HepG2 (cell line): ENCODE measurements at regions not wholly inside any gene's neighbourhood (a gene's known extent, or its start where the extent isn't known, plus 50 kb on each side); places are given as distances from the start of the nearest gene placed in this dataset.

ENCODE experiments used
- ATAC-seq: fragments of 200-7000 bp; cut with Tn5 transposase; 3 replicates; pipeline ENCODE4 v1.9.1; 2020; ENCODE audit warnings: mild to moderate bottlenecking, moderate library complexity
- BruUV-seq: library from RNA; stranded (reverse); fragments of 400-500 nt; replicated peaks from 2 replicates; lab custom pipeline; 2021; lab: Mats Ljungman, UMichigan
- CTCF ChIA-PET: fragments of 300-600 bp; formaldehyde crosslinking; extraction: SDS; loops from one replicate; lab custom pipeline; 2021; ENCODE audit warnings: low total read pairs, inconsistent platforms, low intra/inter-chr PET ratio; lab: Yijun Ruan, JAX
- POLR2A ChIA-PET: fragments of 350-600 bp; sonication (Branson Sonifier 250); formaldehyde crosslinking; loops from one replicate; lab custom pipeline; 2020; ENCODE audit warnings: antibody characterized with exemption, inconsistent platforms; lab: Yijun Ruan, JAX
- DNase-seq: peaks from one replicate; pipeline ENCODE4 v3.0.0-alpha.2; 2015; ENCODE audit warnings: low spot score
- FAIRE-seq: peaks from 3 replicates; lab custom pipeline; 2011; peaks lifted over from hg19 to GRCh38; lab: Jason Lieb, UNC
- H2AFZ ChIP-seq: one replicate; pipeline ENCODE4 v1.6.1; 2011; ENCODE audit warnings: low read length, inconsistent platforms
- H3K27ac ChIP-seq: fragments of 300-600 bp; 3 replicates; pipeline ENCODE4 v1.8.0; 2011; ENCODE audit warnings: mixed run types, mild to moderate bottlenecking, mixed read lengths, low read length, inconsistent platforms; ENCODE audit not compliant: insufficient read depth; ENCODE audit errors: extremely low read length
- H3K27me3 ChIP-seq, 2 experiments: fragments of 200-600 bp in 1 of 2; 2 replicates in 1 of 2; 3 replicates in 1 of 2; pipeline versions ENCODE4 v1.6.0 to v1.8.0; 2011; ENCODE audit warnings: low read length in 2 of 2, mild to moderate bottlenecking in 2 of 2, moderate library complexity in 2 of 2, inconsistent platforms in 1 of 2; ENCODE audit not compliant: insufficient read depth in 2 of 2, control insufficient read depth in 1 of 2
- H3K36me3 ChIP-seq, 2 experiments: fragments of 200-600 bp in 1 of 2; replicated peaks in 1 of 2; 2 replicates in 1 of 2; 3 replicates in 1 of 2; pipeline versions ENCODE4 v1.5.1 to v1.8.0; 2011; ENCODE audit warnings: low read length in 2 of 2, inconsistent platforms in 1 of 2; ENCODE audit not compliant: insufficient read depth in 2 of 2, control insufficient read depth in 1 of 2
- H3K4me1 ChIP-seq: 2 replicates; pipeline ENCODE4 v1.5.1; 2012; ENCODE audit warnings: low read length, inconsistent platforms; ENCODE audit not compliant: insufficient read depth
- H3K4me2 ChIP-seq: 2 replicates; pipeline ENCODE4 v1.6.0; 2011; ENCODE audit warnings: low read depth, low read length, inconsistent platforms
- H3K4me3 ChIP-seq, 3 experiments: fragments of 200-600 bp in 1 of 3; sonication (generic), shearing (Covaris generic) in 1 of 3; replicated peaks in 1 of 3; 2 replicates each; pipeline ENCODE4 v1.5.1; 2011 to 2016; ENCODE audit warnings: low read length in 3 of 3, inconsistent platforms in 2 of 3, low read depth in 2 of 3, mild to moderate bottlenecking in 2 of 3, control low read depth in 1 of 3, mixed read lengths in 1 of 3; ENCODE audit not compliant: insufficient read depth in 1 of 3
- H3K79me2 ChIP-seq: one replicate; pipeline ENCODE4 v1.6.1; 2011; ENCODE audit warnings: low read length, inconsistent platforms; ENCODE audit not compliant: insufficient read depth
- H3K9ac ChIP-seq: 2 replicates; pipeline ENCODE4 v1.6.0; 2011; ENCODE audit warnings: mild to moderate bottlenecking, low read depth, low read length, inconsistent platforms; ENCODE audit not compliant: insufficient read depth
- H3K9me3 ChIP-seq: 2 replicates; pipeline ENCODE4 v1.5.1; 2012; ENCODE audit warnings: mild to moderate bottlenecking, low read length
- H4K20me1 ChIP-seq: 2 replicates; pipeline ENCODE4 v1.6.0; 2011; ENCODE audit warnings: inconsistent platforms, mild to moderate bottlenecking, low read length, moderate library complexity; ENCODE audit not compliant: insufficient read depth
- DR1 ChIP-seq: sonication (generic); formaldehyde crosslinking; IDR thresholded peaks from 2 replicates; pipeline ENCODE4 v1.8.0; 2021; ENCODE audit warnings: mild to moderate bottlenecking, missing genetic modification reagents, inconsistent platforms
- FOSL2 ChIP-seq: sonication (generic); formaldehyde crosslinking; IDR thresholded peaks from 2 replicates; pipeline ENCODE4 v1.4.0; 2020; ENCODE audit warnings: missing genetic modification reagents
- FOXO1 ChIP-seq: sonication (generic); formaldehyde crosslinking; IDR thresholded peaks from 2 replicates; pipeline ENCODE4 v1.4.0; 2020; ENCODE audit warnings: missing genetic modification reagents
- PAWR ChIP-seq: sonication (generic); formaldehyde crosslinking; IDR thresholded peaks from 2 replicates; pipeline ENCODE4 v1.4.0; 2020; ENCODE audit warnings: missing genetic modification reagents, mild to moderate bottlenecking, borderline replicate concordance
- TBX3 ChIP-seq: fragments of 450-650 bp; IDR thresholded peaks from 2 replicates; pipeline ENCODE4 v1.6.1; 2017; ENCODE audit warnings: antibody characterized with exemption, mild to moderate bottlenecking, inconsistent platforms, borderline replicate concordance
- ZBED4 ChIP-seq: sonication (generic); formaldehyde crosslinking; IDR thresholded peaks from 2 replicates; pipeline ENCODE4 v1.4.0; 2020; ENCODE audit warnings: missing genetic modification reagents, borderline replicate concordance
- ZMAT3 ChIP-seq: sonication (generic); formaldehyde crosslinking; conservative IDR thresholded peaks from 2 replicates; pipeline ENCODE4 v1.7.0; 2021; ENCODE audit warnings: missing genetic modification reagents
- ZNF253 ChIP-seq: sonication (generic); formaldehyde crosslinking; IDR thresholded peaks from 2 replicates; pipeline ENCODE4 v1.8.0; 2022; ENCODE audit warnings: mild to moderate bottlenecking, missing genetic modification reagents, borderline replicate concordance
- WGBS: methylation state at CpG from one replicate; pipeline ENCODE4 v1.1.6; 2017; ENCODE audit warnings: low lambda C conversion rate; 5-methylcytosine and 5-hydroxymethylcytosine counted together
- in situ Hi-C: cut with HindIII; loops from 2 replicates; pipeline ENCODE4 v1.10.0; 2017; ENCODE audit warnings: low pct_unique_long_range_greater_than_20kb; ENCODE audit not compliant: extremely low pct_ligation_motif_present
- intact Hi-C: fragments of 100-400 bp; cut with micrococcal nuclease; formaldehyde crosslinking; loops from one replicate; pipeline ENCODE4 v1.10.0; 2022; ENCODE audit not compliant: unreplicated experiment
- TF ChIP-seq, protein P1 (sequence below): sonication (generic); formaldehyde crosslinking; IDR thresholded peaks from 2 replicates; pipeline ENCODE4 v1.8.1; 2022; ENCODE audit warnings: mild to moderate bottlenecking, missing genetic modification reagents
- TF ChIP-seq, protein P2 (sequence below): sonication (generic); formaldehyde crosslinking; IDR thresholded peaks from 2 replicates; pipeline ENCODE4 v1.4.0; 2020; ENCODE audit warnings: missing genetic modification reagents
- TF ChIP-seq, protein P3 (sequence below), 2 experiments: sonication (generic) in 1 of 2; formaldehyde crosslinking in 1 of 2; IDR thresholded peaks; 2 replicates each; pipeline versions ENCODE4 v1.4.0 to v1.6.1; 2018 to 2020; ENCODE audit warnings: missing genetic modification reagents in 2 of 2, borderline replicate concordance in 1 of 2, low read depth in 1 of 2, mild to moderate bottlenecking in 1 of 2, missing biosample characterization in 1 of 2

DNA sequence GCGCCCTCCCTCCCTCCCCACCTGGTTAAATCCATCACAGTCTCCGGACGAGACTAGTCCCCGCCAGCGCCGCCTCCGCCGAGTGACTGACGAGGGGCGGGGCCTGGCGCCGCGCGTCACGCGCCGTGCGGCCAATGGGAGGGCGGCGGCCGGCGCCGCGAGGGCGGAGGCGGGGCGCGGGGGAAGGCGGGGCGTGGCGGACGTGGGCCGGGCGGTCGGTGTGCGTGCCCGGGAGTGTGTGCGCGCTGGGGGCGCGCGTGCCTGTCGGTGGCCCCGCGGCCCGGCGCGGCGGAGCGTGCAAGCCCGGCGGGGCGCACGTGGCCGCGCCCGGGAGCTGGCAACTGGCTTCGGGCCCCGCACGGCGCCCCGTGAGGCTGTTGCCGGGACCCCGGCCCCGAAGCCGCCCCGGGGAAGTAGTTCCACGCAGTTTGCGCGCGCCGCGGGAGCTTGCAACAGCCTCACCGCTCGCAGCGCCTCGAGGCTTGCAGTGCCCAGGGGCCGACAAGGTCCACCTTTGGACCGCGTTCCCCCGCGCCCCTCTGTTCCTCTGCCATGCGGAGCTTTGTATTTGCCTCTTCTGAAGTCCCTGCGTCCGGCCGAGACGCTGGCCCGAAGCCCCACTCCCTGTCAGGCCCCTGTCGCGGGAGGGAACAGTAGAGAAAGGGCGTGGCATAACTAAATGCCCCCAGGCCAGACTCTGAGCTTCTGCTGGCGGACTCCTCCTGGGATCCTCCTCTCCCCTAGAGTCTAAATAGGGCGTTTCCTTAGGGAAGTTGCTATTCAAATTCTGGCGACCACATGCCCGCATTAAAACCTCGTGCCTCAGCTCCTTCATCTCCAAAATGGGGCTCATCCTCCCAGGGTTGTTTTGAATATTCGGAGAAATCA lies 400.9 kb downstream of the SHQ1 start:
- FAIRE-seq = no peak
- Histone ChIP-seq H3K4me3 (peak overlapping the region; percentile 92 to 94 (median 93); a peak in 4 of 6 replicates), H3K36me3 (no peaks in the 10 kb centered on the region), H2AFZ (no peak overlapping the region), H3K27me3 (peaks cover 0 to 2% of the 10 kb centered on the region in 2 experiments; a peak in 1 of 5 replicates), H3K9ac (peak overlapping the region; percentile 91; the same call in 1 of the 2 replicates), H3K4me1 (peaks cover 64% of the 10 kb centered on the region), H3K4me2 (peak overlapping the region; percentile 98; the same call in 1 of the 2 replicates), H3K9me3 (no peaks in the 10 kb centered on the region), H3K79me2 (peaks cover 44% of the 10 kb centered on the region), H4K20me1 (peaks cover 44% of the 10 kb centered on the region), H3K27ac (peak overlapping the region; percentile 84)
- ChIA-PET POLR2A (interaction anchor here (0.6 to 1.4 kb wide), 5 partner anchors 9 to 236 kb away, joined by 3 to 6 read pairs (median 3); no protein-coding TSS in a partner anchor), CTCF (no interaction called here)
- peak; percentile 71 for ATAC-seq
- 89% methylated on average over 20 of the region's 97 CpGs for WGBS
- intact Hi-C loops (loop anchor here (5.0 kb wide), 2 partner anchors 120 to 145 kb away; no protein-coding TSS in a partner anchor), in situ Hi-C loops (no loop called here)
- peak; percentile 66 for DNase-seq
- no TSS peak for BruUV-seq
- TF ChIP-seq ZNF253 (CRISPR knock-in tag) = no peak
- TF ChIP-seq PAWR = no peak
- TF ChIP-seq, protein P1, sequence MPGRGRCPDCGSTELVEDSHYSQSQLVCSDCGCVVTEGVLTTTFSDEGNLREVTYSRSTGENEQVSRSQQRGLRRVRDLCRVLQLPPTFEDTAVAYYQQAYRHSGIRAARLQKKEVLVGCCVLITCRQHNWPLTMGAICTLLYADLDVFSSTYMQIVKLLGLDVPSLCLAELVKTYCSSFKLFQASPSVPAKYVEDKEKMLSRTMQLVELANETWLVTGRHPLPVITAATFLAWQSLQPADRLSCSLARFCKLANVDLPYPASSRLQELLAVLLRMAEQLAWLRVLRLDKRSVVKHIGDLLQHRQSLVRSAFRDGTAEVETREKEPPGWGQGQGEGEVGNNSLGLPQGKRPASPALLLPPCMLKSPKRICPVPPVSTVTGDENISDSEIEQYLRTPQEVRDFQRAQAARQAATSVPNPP (CRISPR knock-in tag) = peak; percentile 48; the same call in 1 of the 2 replicates
- TF ChIP-seq, protein P2, sequence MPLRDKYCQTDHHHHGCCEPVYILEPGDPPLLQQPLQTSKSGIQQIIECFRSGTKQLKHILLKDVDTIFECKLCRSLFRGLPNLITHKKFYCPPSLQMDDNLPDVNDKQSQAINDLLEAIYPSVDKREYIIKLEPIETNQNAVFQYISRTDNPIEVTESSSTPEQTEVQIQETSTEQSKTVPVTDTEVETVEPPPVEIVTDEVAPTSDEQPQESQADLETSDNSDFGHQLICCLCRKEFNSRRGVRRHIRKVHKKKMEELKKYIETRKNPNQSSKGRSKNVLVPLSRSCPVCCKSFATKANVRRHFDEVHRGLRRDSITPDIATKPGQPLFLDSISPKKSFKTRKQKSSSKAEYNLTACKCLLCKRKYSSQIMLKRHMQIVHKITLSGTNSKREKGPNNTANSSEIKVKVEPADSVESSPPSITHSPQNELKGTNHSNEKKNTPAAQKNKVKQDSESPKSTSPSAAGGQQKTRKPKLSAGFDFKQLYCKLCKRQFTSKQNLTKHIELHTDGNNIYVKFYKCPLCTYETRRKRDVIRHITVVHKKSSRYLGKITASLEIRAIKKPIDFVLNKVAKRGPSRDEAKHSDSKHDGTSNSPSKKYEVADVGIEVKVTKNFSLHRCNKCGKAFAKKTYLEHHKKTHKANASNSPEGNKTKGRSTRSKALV = no peak
- TF ChIP-seq ZMAT3 (CRISPR knock-in tag) = peak; percentile 65; the same call in 1 of the 2 replicates
- no peak for TF ChIP-seq FOSL2 (CRISPR knock-in tag)
- no peak for TF ChIP-seq TBX3
- no peak for TF ChIP-seq DR1 (CRISPR knock-in tag)
- TF ChIP-seq ZBED4 (CRISPR knock-in tag) = no peak
- TF ChIP-seq, protein P3, sequence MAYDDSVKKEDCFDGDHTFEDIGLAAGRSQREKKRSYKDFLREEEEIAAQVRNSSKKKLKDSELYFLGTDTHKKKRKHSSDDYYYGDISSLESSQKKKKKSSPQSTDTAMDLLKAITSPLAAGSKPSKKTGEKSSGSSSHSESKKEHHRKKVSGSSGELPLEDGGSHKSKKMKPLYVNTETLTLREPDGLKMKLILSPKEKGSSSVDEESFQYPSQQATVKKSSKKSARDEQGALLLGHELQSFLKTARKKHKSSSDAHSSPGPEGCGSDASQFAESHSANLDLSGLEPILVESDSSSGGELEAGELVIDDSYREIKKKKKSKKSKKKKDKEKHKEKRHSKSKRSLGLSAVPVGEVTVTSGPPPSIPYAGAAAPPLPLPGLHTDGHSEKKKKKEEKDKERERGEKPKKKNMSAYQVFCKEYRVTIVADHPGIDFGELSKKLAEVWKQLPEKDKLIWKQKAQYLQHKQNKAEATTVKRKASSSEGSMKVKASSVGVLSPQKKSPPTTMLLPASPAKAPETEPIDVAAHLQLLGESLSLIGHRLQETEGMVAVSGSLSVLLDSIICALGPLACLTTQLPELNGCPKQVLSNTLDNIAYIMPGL (CRISPR knock-in tag; IDR thresholded peaks at IDR 0.05; ENCODE audit: borderline replicate concordance in 1 of 2, low read depth in 1 of 2) = no peak
- TF ChIP-seq FOXO1 (CRISPR knock-in tag) = no peak
